GM12878 (cell line): ENCODE measurements at regions not wholly inside any gene's neighbourhood (a gene's known extent, or its start where the extent isn't known, plus 50 kb on each side); places are given as distances from the start of the nearest gene placed in this dataset.

Experiments used
- ATAC-seq: fragments of 200-7000 bp; cut with Tn5 transposase; 3 replicates; pipeline ENCODE4 v1.9.1; 2020; ENCODE audit warnings: mild to moderate bottlenecking, moderate library complexity
- BruUV-seq: library from RNA; stranded (reverse); fragments of 400-500 nt; replicated peaks from 2 replicates; lab custom pipeline; 2021; lab: Mats Ljungman, UMichigan
- CTCF ChIA-PET: fragments of 300-600 bp; sonication (Branson Sonifier 250); formaldehyde crosslinking; extraction: SDS; loops from one replicate; lab custom pipeline; 2021; ENCODE audit warnings: inconsistent platforms; lab: Yijun Ruan, JAX
- POLR2A ChIA-PET: fragments of 350-600 bp; formaldehyde crosslinking; extraction: SDS; loops from one replicate; lab custom pipeline; 2021; ENCODE audit warnings: inconsistent platforms; lab: Charles Lee
- RAD21 ChIA-PET: fragments of 300-600 bp; sonication (Branson Sonifier 250); formaldehyde crosslinking; loops from one replicate; lab custom pipeline; 2023; ENCODE audit warnings: antibody characterized with exemption; ENCODE audit not compliant: unreplicated experiment; lab: Charles Lee
- SMC1A ChIA-PET: fragments of 300-600 bp; sonication (Branson Sonifier 250); formaldehyde crosslinking; loops from one replicate; lab custom pipeline; 2023; ENCODE audit not compliant: unreplicated experiment, uncharacterized antibody; lab: Charles Lee
- DNase-seq: peaks from one replicate; pipeline ENCODE4 v3.0.0-alpha.2; 2011; ENCODE audit warnings: low read depth, low spot score
- FAIRE-seq: peaks from 3 replicates; lab custom pipeline; 2011; peaks lifted over from hg19 to GRCh38; lab: Jason Lieb, UNC
- H2AFZ ChIP-seq: 2 replicates; pipeline ENCODE4 v1.6.0; 2011; ENCODE audit warnings: low read depth, low read length, control low read depth; ENCODE audit not compliant: control insufficient read depth
- H3K27ac ChIP-seq: 2 replicates; pipeline ENCODE4 v1.5.1; 2011; ENCODE audit warnings: control low read depth; ENCODE audit not compliant: control insufficient read depth, insufficient read depth
- H3K27me3 ChIP-seq, 2 experiments: replicated peaks in 1 of 2; 2 replicates each; pipeline versions ENCODE4 v1.6.0 to v1.6.1; 2011; ENCODE audit warnings: low read length in 1 of 2; ENCODE audit not compliant: control insufficient read depth in 2 of 2, insufficient read depth in 2 of 2
- H3K36me3 ChIP-seq, 2 experiments: 2 replicates each; pipeline ENCODE4 v1.5.1; 2011; ENCODE audit warnings: low read length in 1 of 2; ENCODE audit not compliant: control insufficient read depth in 2 of 2, insufficient read depth in 2 of 2
- H3K4me1 ChIP-seq: 2 replicates; pipeline ENCODE4 v1.6.1; 2011; ENCODE audit warnings: mild to moderate bottlenecking, low read length, moderate library complexity, mixed read lengths; ENCODE audit not compliant: control insufficient read depth, insufficient read depth
- H3K4me2 ChIP-seq: 2 replicates; pipeline ENCODE4 v1.6.0; 2011; ENCODE audit warnings: control low read depth; ENCODE audit not compliant: control insufficient read depth, insufficient read depth
- H3K4me3 ChIP-seq: fragments of 200-600 bp; sonication (generic); 2 replicates; pipeline ENCODE4 v1.5.1; 2016
- H3K79me2 ChIP-seq: 2 replicates; pipeline ENCODE4 v1.6.0; 2011; ENCODE audit warnings: low read length; ENCODE audit not compliant: control insufficient read depth, insufficient read depth
- H3K9ac ChIP-seq: 2 replicates; pipeline ENCODE4 v1.8.0; 2011; ENCODE audit warnings: low read length, control low read depth, mixed read lengths; ENCODE audit not compliant: control insufficient read depth, insufficient read depth
- H3K9me3 ChIP-seq: replicated peaks from 3 replicates; pipeline ENCODE4 v1.5.1; 2011; ENCODE audit warnings: mild to moderate bottlenecking, low read length; ENCODE audit not compliant: control insufficient read depth, insufficient read depth
- H4K20me1 ChIP-seq: 2 replicates; pipeline ENCODE4 v1.6.0; 2011; ENCODE audit not compliant: control insufficient read depth, insufficient read depth
- ASH2L ChIP-seq: fragments of 300-600, 200-600 bp; sonication (generic); IDR thresholded peaks from 2 replicates; pipeline ENCODE4 v1.6.1; 2017; ENCODE audit warnings: low read depth, mild to moderate bottlenecking, borderline replicate concordance
- BRCA1 ChIP-seq: IDR thresholded peaks from 2 replicates; pipeline ENCODE4 v1.6.1; 2011; ENCODE audit warnings: low read depth, low read length, improper control_type of control experiment
- EGR1 ChIP-seq, 2 experiments: IDR thresholded peaks; 1 replicate in 1 of 2; 2 replicates in 1 of 2; pipeline ENCODE4 v1.6.1; 2011 to 2012; ENCODE audit warnings: low read depth in 2 of 2, low read length in 2 of 2, borderline replicate concordance in 1 of 2, mild to moderate bottlenecking in 1 of 2, moderate library complexity in 1 of 2
- ETV6 ChIP-seq, 2 experiments: fragments of 450-650 bp in 1 of 2; IDR thresholded peaks in 1 of 2; conservative IDR thresholded peaks in 1 of 2; 2 replicates each; pipeline ENCODE4 v1.6.1; 2014; ENCODE audit warnings: antibody characterized with exemption in 1 of 2, borderline replicate concordance in 1 of 2, low read depth in 1 of 2, mild to moderate bottlenecking in 1 of 2, moderate library complexity in 1 of 2
- IKZF2 ChIP-seq, 2 experiments: fragments of 450-650 bp; IDR thresholded peaks; 2 replicates each; pipeline ENCODE4 v1.6.1; 2017; ENCODE audit warnings: mild to moderate bottlenecking in 2 of 2, moderate library complexity in 2 of 2
- MEF2B ChIP-seq: fragments of 450-650 bp; IDR thresholded peaks from 2 replicates; pipeline ENCODE4 v1.6.1; 2018; ENCODE audit warnings: mild to moderate bottlenecking, moderate library complexity; ENCODE audit not compliant: partially characterized antibody, poor library complexity, severe bottlenecking
- NFIC ChIP-seq: IDR thresholded peaks from 2 replicates; pipeline ENCODE4 v1.6.1; 2012; ENCODE audit warnings: low read depth, mild to moderate bottlenecking, inconsistent platforms, low read length, moderate library complexity
- PAX5 ChIP-seq: IDR thresholded peaks from 2 replicates; pipeline ENCODE4 v1.6.1; 2011; ENCODE audit warnings: low read depth, low read length, borderline replicate concordance
- SMC3 ChIP-seq: IDR thresholded peaks from 2 replicates; pipeline ENCODE4 v1.6.1; 2011; ENCODE audit warnings: low read length, improper control_type of control experiment, borderline replicate concordance
- SPI1 ChIP-seq: IDR thresholded peaks from 2 replicates; pipeline ENCODE4 v1.6.1; 2011; ENCODE audit warnings: low read depth, mild to moderate bottlenecking, low read length, moderate library complexity, borderline replicate concordance; ENCODE audit not compliant: insufficient read depth
- WGBS: methylation state at CpG from one replicate; pipeline ENCODE4 v1.1.6; 2016; ENCODE audit warnings: low lambda C conversion rate; ENCODE audit not compliant: insufficient replicate concordance, insufficient coverage; ENCODE audit errors: missing lambda C conversion rate; 5-methylcytosine and 5-hydroxymethylcytosine counted together
- in situ Hi-C: fragments of 300-500 bp; cut with MboI; formaldehyde crosslinking; loops from 9 replicates; pipeline ENCODE4 v1.14.3; 2018; ENCODE audit warnings: mixed read lengths
- intact Hi-C: fragments of 100-400 bp; cut with micrococcal nuclease; formaldehyde crosslinking; loops from one replicate; pipeline ENCODE4 v1.14.2; 2022; ENCODE audit not compliant: unreplicated experiment
- TF ChIP-seq, protein P1 (sequence below): fragments of 450-650 bp; IDR thresholded peaks from 2 replicates; pipeline ENCODE4 v1.6.1; 2018; ENCODE audit warnings: borderline replicate concordance, mild to moderate bottlenecking; ENCODE audit not compliant: partially characterized antibody
- TF ChIP-seq, protein P2 (sequence below): IDR thresholded peaks from 2 replicates; pipeline ENCODE4 v1.6.1; 2012; ENCODE audit warnings: low read depth, low read length, improper control_type of control experiment
- TF ChIP-seq, protein P3 (sequence below): IDR thresholded peaks from 2 replicates; pipeline ENCODE4 v1.6.1; 2012; ENCODE audit warnings: low read depth, low read length, improper control_type of control experiment
- TF ChIP-seq, protein P4 (sequence below): IDR thresholded peaks from 2 replicates; pipeline ENCODE4 v1.6.1; 2011; ENCODE audit warnings: borderline replicate concordance, low read depth, mild to moderate bottlenecking, moderate library complexity, low read length; ENCODE audit not compliant: insufficient read depth, poor library complexity, severe bottlenecking
- TF ChIP-seq, protein P5 (sequence below): fragments of 450-650 bp; IDR thresholded peaks from 2 replicates; pipeline ENCODE4 v1.6.1; 2017; ENCODE audit warnings: mild to moderate bottlenecking

DNA sequence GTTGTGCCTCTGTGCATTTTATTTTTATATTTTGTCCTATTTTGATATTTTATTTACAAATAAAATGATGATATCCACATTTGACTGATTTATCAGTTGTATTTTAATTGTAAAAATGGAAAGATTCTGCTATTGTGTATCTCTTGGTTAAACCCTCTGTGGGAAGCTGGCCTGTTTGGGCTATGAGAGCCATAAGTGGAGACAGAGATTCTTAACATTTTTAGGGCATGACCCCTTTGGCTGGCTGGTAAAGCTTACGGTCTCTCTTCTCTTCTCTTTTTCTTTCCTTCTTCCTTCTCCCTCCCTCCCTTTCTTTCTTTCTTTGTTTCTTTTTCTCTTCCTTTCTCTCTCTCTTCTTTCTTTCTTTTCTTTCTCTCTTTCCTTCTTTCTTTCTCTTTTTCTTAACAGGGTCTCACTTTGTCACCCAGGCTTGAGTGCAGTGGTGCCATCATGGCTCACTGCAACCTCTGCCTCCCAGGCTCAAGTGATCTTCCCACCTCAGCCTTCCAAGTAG, 172.3 kb upstream of the CDYL start (continued):
- TF ChIP-seq NFIC: no peak

DNA sequence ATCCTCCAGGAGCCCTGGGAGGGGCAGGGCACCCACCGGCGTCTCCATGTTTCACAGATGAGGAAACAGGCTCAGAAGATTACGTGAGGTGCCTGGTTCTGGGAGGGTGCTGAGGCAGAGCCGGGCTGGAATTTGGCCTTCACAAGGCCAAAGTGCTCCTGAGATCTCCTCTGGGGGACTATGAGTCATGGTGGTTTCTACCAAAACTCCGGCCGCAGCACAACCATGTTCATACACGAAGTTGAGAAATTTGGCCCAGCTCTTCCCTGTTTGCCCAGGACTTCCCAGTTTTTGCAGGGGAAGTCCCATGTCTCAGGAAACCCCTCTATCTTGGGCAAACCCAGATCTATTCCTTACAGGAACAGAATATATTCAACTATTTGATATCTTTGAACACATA, 172.9 kb upstream of the CDYL start:
- 49% methylated on average over 7 of the region's 7 CpGs for WGBS
- RAD21 ChIA-PET: no interaction called here
- intact Hi-C loops (no loop called here), in situ Hi-C loops (no loop called here)
- Histone ChIP-seq H3K36me3 (no peaks in the 10 kb centered on the region), H3K4me2 (no peak overlapping the region), H3K9ac (no peak overlapping the region), H2AFZ (no peak overlapping the region), H3K79me2 (no peaks in the 10 kb centered on the region), H3K27me3 (no peaks in the 10 kb centered on the region), H3K9me3 (no peaks in the 10 kb centered on the region; the same call in 2 of the 3 replicates), H3K4me3 (no peak overlapping the region), H3K27ac (no peak overlapping the region), H4K20me1 (no peaks in the 10 kb centered on the region), H3K4me1 (no peaks in the 10 kb centered on the region; the same call in 1 of the 2 replicates)
- FAIRE-seq: no peak
- CTCF ChIA-PET: no interaction called here
- no TSS peak for BruUV-seq
- POLR2A ChIA-PET: no interaction called here
- no peak for ATAC-seq
- no peak for DNase-seq
- SMC1A ChIA-PET: no interaction called here
- TF ChIP-seq, protein P1, sequence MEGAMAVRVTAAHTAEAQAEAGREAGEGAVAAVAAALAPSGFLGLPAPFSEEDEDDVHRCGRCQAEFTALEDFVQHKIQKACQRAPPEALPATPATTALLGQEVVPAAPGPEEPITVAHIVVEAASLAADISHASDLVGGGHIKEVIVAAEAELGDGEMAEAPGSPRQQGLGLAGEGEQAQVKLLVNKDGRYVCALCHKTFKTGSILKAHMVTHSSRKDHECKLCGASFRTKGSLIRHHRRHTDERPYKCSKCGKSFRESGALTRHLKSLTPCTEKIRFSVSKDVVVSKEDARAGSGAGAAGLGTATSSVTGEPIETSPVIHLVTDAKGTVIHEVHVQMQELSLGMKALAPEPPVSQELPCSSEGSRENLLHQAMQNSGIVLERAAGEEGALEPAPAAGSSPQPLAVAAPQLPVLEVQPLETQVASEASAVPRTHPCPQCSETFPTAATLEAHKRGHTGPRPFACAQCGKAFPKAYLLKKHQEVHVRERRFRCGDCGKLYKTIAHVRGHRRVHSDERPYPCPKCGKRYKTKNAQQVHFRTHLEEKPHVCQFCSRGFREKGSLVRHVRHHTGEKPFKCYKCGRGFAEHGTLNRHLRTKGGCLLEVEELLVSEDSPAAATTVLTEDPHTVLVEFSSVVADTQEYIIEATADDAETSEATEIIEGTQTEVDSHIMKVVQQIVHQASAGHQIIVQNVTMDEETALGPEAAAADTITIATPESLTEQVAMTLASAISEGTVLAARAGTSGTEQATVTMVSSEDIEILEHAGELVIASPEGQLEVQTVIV: no peak
- TF ChIP-seq PAX5 (no peak), BRCA1 (no peak), SMC3 (no peak), ETV6 (conservative IDR thresholded peaks at IDR 0.05 in 1 of 2, IDR thresholded peaks at IDR 0.05 in 1 of 2; ENCODE audit: borderline replicate concordance in 1 of 2, low read depth in 1 of 2) (no peak), MEF2B (no peak), EGR1 (IDR thresholded peaks at IDR 0.05; ENCODE audit: borderline replicate concordance in 1 of 2, low read depth in 2 of 2, low read length in 2 of 2) (no peak), ASH2L (no peak), IKZF2 (IDR thresholded peaks at IDR 0.05) (no peak), SPI1 (no peak)
- TF ChIP-seq, protein P2, sequence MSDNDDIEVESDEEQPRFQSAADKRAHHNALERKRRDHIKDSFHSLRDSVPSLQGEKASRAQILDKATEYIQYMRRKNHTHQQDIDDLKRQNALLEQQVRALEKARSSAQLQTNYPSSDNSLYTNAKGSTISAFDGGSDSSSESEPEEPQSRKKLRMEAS: no peak
- TF ChIP-seq, protein P3, sequence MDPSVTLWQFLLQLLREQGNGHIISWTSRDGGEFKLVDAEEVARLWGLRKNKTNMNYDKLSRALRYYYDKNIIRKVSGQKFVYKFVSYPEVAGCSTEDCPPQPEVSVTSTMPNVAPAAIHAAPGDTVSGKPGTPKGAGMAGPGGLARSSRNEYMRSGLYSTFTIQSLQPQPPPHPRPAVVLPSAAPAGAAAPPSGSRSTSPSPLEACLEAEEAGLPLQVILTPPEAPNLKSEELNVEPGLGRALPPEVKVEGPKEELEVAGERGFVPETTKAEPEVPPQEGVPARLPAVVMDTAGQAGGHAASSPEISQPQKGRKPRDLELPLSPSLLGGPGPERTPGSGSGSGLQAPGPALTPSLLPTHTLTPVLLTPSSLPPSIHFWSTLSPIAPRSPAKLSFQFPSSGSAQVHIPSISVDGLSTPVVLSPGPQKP: no peak
- TF ChIP-seq, protein P4, sequence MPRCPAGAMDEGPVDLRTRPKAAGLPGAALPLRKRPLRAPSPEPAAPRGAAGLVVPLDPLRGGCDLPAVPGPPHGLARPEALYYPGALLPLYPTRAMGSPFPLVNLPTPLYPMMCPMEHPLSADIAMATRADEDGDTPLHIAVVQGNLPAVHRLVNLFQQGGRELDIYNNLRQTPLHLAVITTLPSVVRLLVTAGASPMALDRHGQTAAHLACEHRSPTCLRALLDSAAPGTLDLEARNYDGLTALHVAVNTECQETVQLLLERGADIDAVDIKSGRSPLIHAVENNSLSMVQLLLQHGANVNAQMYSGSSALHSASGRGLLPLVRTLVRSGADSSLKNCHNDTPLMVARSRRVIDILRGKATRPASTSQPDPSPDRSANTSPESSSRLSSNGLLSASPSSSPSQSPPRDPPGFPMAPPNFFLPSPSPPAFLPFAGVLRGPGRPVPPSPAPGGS: no peak
- TF ChIP-seq, protein P5, sequence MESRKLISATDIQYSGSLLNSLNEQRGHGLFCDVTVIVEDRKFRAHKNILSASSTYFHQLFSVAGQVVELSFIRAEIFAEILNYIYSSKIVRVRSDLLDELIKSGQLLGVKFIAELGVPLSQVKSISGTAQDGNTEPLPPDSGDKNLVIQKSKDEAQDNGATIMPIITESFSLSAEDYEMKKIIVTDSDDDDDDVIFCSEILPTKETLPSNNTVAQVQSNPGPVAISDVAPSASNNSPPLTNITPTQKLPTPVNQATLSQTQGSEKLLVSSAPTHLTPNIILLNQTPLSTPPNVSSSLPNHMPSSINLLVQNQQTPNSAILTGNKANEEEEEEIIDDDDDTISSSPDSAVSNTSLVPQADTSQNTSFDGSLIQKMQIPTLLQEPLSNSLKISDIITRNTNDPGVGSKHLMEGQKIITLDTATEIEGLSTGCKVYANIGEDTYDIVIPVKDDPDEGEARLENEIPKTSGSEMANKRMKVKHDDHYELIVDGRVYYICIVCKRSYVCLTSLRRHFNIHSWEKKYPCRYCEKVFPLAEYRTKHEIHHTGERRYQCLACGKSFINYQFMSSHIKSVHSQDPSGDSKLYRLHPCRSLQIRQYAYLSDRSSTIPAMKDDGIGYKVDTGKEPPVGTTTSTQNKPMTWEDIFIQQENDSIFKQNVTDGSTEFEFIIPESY: no peak
